Omental fat pad (tissue), 3 donors: ENCODE measurements at regions not wholly inside any gene's neighbourhood (a gene's known extent, or its start where the extent isn't known, plus 50 kb on each side); places are given as distances from the start of the nearest gene placed in this dataset.

Source experiments
- ATAC-seq: fragments of 150-250 bp; one replicate; pipeline ENCODE4 v1.9.1; 2016; ENCODE audit warnings: mild to moderate bottlenecking, moderate library complexity; ENCODE audit not compliant: low FRiP score
- DNase-seq: peaks from one replicate; pipeline ENCODE4 v3.0.0-alpha.2; 2019; ENCODE audit warnings: low spot score
- TF ChIP-seq, protein P1 (sequence below), 3 donors: fragments of 450-650 bp; IDR thresholded peaks; one replicate each; pipeline ENCODE4 v1.5.1; 2016 to 2017; ENCODE audit warnings: antibody characterized with exemption in 3 of 3, mild to moderate bottlenecking in 3 of 3, moderate library complexity in 2 of 3

GRCh38 chr5:39740404-39740803 is 315.6 kb upstream of the DAB2 start:
- no peak for DNase-seq
- ATAC-seq = no peak
- TF ChIP-seq, protein P1, sequence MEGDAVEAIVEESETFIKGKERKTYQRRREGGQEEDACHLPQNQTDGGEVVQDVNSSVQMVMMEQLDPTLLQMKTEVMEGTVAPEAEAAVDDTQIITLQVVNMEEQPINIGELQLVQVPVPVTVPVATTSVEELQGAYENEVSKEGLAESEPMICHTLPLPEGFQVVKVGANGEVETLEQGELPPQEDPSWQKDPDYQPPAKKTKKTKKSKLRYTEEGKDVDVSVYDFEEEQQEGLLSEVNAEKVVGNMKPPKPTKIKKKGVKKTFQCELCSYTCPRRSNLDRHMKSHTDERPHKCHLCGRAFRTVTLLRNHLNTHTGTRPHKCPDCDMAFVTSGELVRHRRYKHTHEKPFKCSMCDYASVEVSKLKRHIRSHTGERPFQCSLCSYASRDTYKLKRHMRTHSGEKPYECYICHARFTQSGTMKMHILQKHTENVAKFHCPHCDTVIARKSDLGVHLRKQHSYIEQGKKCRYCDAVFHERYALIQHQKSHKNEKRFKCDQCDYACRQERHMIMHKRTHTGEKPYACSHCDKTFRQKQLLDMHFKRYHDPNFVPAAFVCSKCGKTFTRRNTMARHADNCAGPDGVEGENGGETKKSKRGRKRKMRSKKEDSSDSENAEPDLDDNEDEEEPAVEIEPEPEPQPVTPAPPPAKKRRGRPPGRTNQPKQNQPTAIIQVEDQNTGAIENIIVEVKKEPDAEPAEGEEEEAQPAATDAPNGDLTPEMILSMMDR (IDR thresholded peaks at IDR 0.05) = no peak

GRCh38 chr5:39732166-39732565 is 307.4 kb upstream of the DAB2 start:
- TF ChIP-seq, protein P1 (IDR thresholded peaks at IDR 0.05) = no peak
- no peak for DNase-seq
- no peak for ATAC-seq

DNA sequence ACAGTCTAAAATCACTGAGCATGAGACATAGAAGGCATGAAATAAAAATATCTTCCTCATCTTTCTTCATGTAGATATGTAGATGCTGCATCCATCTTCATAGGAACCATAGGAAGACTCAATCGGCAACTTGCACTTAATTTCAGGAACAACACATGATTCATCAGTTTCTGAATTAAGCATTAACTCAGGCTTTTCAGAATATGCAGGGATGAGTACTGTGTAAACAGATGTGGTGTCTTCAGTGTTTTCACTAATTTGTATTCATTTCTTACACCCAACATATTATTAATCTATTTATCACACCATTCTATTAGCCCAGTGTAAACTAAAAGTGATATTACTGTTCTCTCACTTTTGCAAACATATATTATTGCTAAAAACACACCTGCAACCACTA is 305.9 kb upstream of the DAB2 start:
- TF ChIP-seq, protein P1 (IDR thresholded peaks at IDR 0.05) = no peak
- ATAC-seq (no peak), DNase-seq (no peak)

- TF ChIP-seq, protein P1 (IDR thresholded peaks at IDR 0.05) = no peak
- DNase-seq (no peak), ATAC-seq (no peak)
Measured at GRCh38 chr5:39730006-39730405, 305.2 kb upstream of the DAB2 start.

GRCh38 chr5:39726467-39726866 is 301.7 kb upstream of the DAB2 start:
- TF ChIP-seq, protein P1 (IDR thresholded peaks at IDR 0.05) = no peak
- ATAC-seq (no peak), DNase-seq (no peak)

GRCh38 chr5:39721394-39721793 is 296.6 kb upstream of the DAB2 start:
- TF ChIP-seq, protein P1 (IDR thresholded peaks at IDR 0.05) = no peak
- DNase-seq (no peak), ATAC-seq (no peak)

DNA sequence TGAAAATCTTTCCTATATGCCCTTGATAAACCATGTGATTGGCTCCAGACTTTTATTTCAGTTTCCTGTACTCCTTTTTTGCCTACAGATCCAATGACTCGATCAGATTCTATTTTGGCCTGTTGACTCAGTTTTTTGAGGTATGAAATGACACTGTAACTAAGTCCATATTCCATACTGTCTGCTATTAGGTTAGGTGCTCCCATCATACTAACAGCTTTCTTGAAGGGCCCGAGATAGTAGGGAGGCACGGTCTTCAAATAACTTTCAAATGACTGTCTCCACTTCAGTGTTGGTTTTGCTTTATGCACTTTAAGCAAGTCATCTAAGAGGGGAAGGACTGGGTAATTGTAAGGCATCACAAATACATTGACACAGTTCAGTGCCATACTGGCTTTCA is 295.4 kb upstream of the DAB2 start:
- ATAC-seq (no peak), DNase-seq (no peak)
- TF ChIP-seq, protein P1 (IDR thresholded peaks at IDR 0.05) = no peak
